H1 (cell line): ENCODE measurements at regions not wholly inside any gene's neighbourhood (a gene's known extent, or its start where the extent isn't known, plus 50 kb on each side); places are given as distances from the start of the nearest gene placed in this dataset.

Experiments
- CTCF ChIA-PET: fragments of 300-600 bp; sonication (Branson Sonifier 250); formaldehyde crosslinking; loops from one replicate; lab custom pipeline; 2021; ENCODE audit not compliant: partially characterized antibody; lab: Charles Lee
- POLR2A ChIA-PET: fragments of 300-600 bp; sonication (Branson Sonifier 250); formaldehyde crosslinking; loops from one replicate; lab custom pipeline; 2021; ENCODE audit warnings: inconsistent platforms; ENCODE audit not compliant: partially characterized antibody; lab: Charles Lee
- DNase-seq, 2 experiments: peaks; one replicate each; pipeline versions ENCODE4 v3.0.0 to v3.0.0-alpha.2; 2010 to 2022; ENCODE audit warnings: low spot score in 2 of 2, low read depth in 1 of 2, mixed read lengths in 1 of 2
- FAIRE-seq: peaks from 2 replicates; lab custom pipeline; 2011; peaks lifted over from hg19 to GRCh38; lab: Jason Lieb, UNC
- H2AFZ ChIP-seq: 2 replicates; pipeline ENCODE4 v1.8.1; 2012; ENCODE audit warnings: low read length, inconsistent platforms
- H2AK5ac ChIP-seq: 2 replicates; pipeline ENCODE4 v1.6.1; 2013; ENCODE audit warnings: low read depth, low read length
- H2BK120ac ChIP-seq: replicated peaks from 2 replicates; pipeline ENCODE3; 2013; ENCODE audit warnings: low read depth, low read length, inconsistent platforms
- H2BK12ac ChIP-seq: 2 replicates; pipeline ENCODE4 v1.6.1; 2013; ENCODE audit warnings: low read depth, low read length
- H2BK15ac ChIP-seq: 2 replicates; pipeline ENCODE4 v1.6.1; 2013; ENCODE audit warnings: low read length
- H2BK20ac ChIP-seq: 2 replicates; pipeline ENCODE4 v1.6.1; 2013; ENCODE audit warnings: low read length
- H2BK5ac ChIP-seq: 2 replicates; pipeline ENCODE4 v1.6.1; 2013; ENCODE audit warnings: low read depth, low read length
- H3K14ac ChIP-seq: 2 replicates; pipeline ENCODE4 v1.6.1; 2013; ENCODE audit warnings: inconsistent platforms; ENCODE audit not compliant: insufficient read length
- H3K18ac ChIP-seq: 2 replicates; pipeline ENCODE4 v1.6.1; 2013; ENCODE audit warnings: low read length; ENCODE audit errors: extremely low read depth
- H3K23ac ChIP-seq: 2 replicates; pipeline ENCODE4 v1.6.1; 2013; ENCODE audit warnings: inconsistent platforms; ENCODE audit not compliant: insufficient read length
- H3K23me2 ChIP-seq: 2 replicates; pipeline ENCODE4 v1.6.1; 2013; ENCODE audit warnings: low read depth, low read length
- H3K27ac ChIP-seq: 2 replicates; pipeline ENCODE4 v1.6.1; 2011; ENCODE audit warnings: low read depth, low read length, inconsistent platforms
- H3K27me3 ChIP-seq, 4 experiments: replicated peaks in 1 of 4; 1 replicate in 1 of 4; 2 replicates in 3 of 4; pipeline versions ENCODE4 v1.6.1 to v1.8.1; 2011 to 2013; ENCODE audit warnings: low read length in 3 of 4, mild to moderate bottlenecking in 3 of 4, inconsistent platforms in 2 of 4, mixed read lengths in 2 of 4, moderate library complexity in 1 of 4; ENCODE audit not compliant: control insufficient read depth in 3 of 4, insufficient read depth in 3 of 4; ENCODE audit errors: extremely low read depth in 1 of 4
- H3K36me3 ChIP-seq, 4 experiments: 2 replicates each; pipeline versions ENCODE4 v1.6.1 to v1.8.1; 2011 to 2013; ENCODE audit warnings: mild to moderate bottlenecking in 4 of 4, low read length in 3 of 4, moderate library complexity in 2 of 4, control low read depth in 1 of 4, inconsistent platforms in 1 of 4; ENCODE audit not compliant: insufficient read depth in 4 of 4, control insufficient read depth in 2 of 4
- H3K4ac ChIP-seq: replicated peaks from 2 replicates; pipeline ENCODE3; 2013; ENCODE audit warnings: low read length, low read depth, mixed read lengths, inconsistent platforms; ENCODE audit not compliant: insufficient read length
- H3K4me1 ChIP-seq, 4 experiments: replicated peaks in 1 of 4; 1 replicate in 1 of 4; 2 replicates in 3 of 4; pipeline versions ENCODE4 v1.6.1 to v1.8.1; 2011 to 2013; ENCODE audit warnings: low read length in 3 of 4, inconsistent platforms in 2 of 4, mixed read lengths in 1 of 4; ENCODE audit not compliant: insufficient read depth in 4 of 4, control insufficient read depth in 3 of 4
- H3K4me2 ChIP-seq, 2 experiments: 2 replicates each; pipeline versions ENCODE4 v1.6.1 to v1.8.1; 2011 to 2013; ENCODE audit warnings: low read depth in 2 of 2, low read length in 2 of 2, control low read depth in 1 of 2, inconsistent platforms in 1 of 2, mild to moderate bottlenecking in 1 of 2; ENCODE audit not compliant: insufficient read depth in 1 of 2
- H3K4me3 ChIP-seq, 4 experiments: fragments of 200-600, 300-600 bp in 1 of 4; sonication (generic), shearing (Covaris generic), sonication (Bioruptor Twin) in 1 of 4; 2 replicates each; pipeline versions ENCODE4 v1.5.1 to v1.8.1; 2011 to 2016; ENCODE audit warnings: low read length in 4 of 4, low read depth in 3 of 4, control low read depth in 2 of 4, inconsistent platforms in 2 of 4, mild to moderate bottlenecking in 2 of 4, mixed read lengths in 1 of 4, moderate library complexity in 1 of 4; ENCODE audit not compliant: insufficient read depth in 2 of 4; ENCODE audit errors: extremely low read depth in 1 of 4
- H3K56ac ChIP-seq: replicated peaks from 2 replicates; pipeline ENCODE3; 2013; ENCODE audit warnings: low read depth, mild to moderate bottlenecking, mixed read lengths, low read length, inconsistent platforms; ENCODE audit not compliant: insufficient read length
- H3K79me1 ChIP-seq: 2 replicates; pipeline ENCODE4 v1.6.1; 2013; ENCODE audit warnings: low read depth, low read length, control low read depth
- H3K79me2 ChIP-seq, 2 experiments: 2 replicates each; pipeline versions ENCODE4 v1.6.1 to v1.8.1; 2012 to 2013; ENCODE audit warnings: low read length in 2 of 2, mild to moderate bottlenecking in 2 of 2, inconsistent platforms in 1 of 2; ENCODE audit not compliant: insufficient read depth in 2 of 2, control insufficient read depth in 1 of 2
- H3K9ac ChIP-seq, 4 experiments: replicated peaks in 1 of 4; 1 replicate in 1 of 4; 2 replicates in 3 of 4; pipeline versions ENCODE4 v1.6.1 to v1.8.1; 2011 to 2013; ENCODE audit warnings: low read depth in 3 of 4, low read length in 3 of 4, control low read depth in 2 of 4, mild to moderate bottlenecking in 2 of 4, moderate library complexity in 2 of 4, inconsistent platforms in 1 of 4; ENCODE audit errors: extremely low read depth in 1 of 4
- H3K9me3 ChIP-seq, 2 experiments: 2 replicates each; pipeline versions ENCODE4 v1.6.1 to v1.8.1; 2012 to 2013; ENCODE audit warnings: mild to moderate bottlenecking in 2 of 2, moderate library complexity in 2 of 2, control low read depth in 1 of 2, inconsistent platforms in 1 of 2, low read depth in 1 of 2, low read length in 1 of 2, mixed read lengths in 1 of 2; ENCODE audit not compliant: insufficient read depth in 2 of 2
- H4K20me1 ChIP-seq, 2 experiments: replicated peaks in 1 of 2; 2 replicates each; pipeline versions ENCODE3 to v1.8.1; 2011 to 2013; ENCODE audit warnings: inconsistent platforms in 2 of 2, low read length in 2 of 2, mild to moderate bottlenecking in 1 of 2; ENCODE audit not compliant: insufficient read depth in 2 of 2, control insufficient read depth in 1 of 2
- H4K5ac ChIP-seq: 2 replicates; pipeline ENCODE4 v1.6.1; 2013; ENCODE audit warnings: low read length, low read depth, mixed read lengths, inconsistent platforms; ENCODE audit not compliant: insufficient read length
- H4K8ac ChIP-seq: 2 replicates; pipeline ENCODE4 v1.8.0; 2013; ENCODE audit warnings: mild to moderate bottlenecking, moderate library complexity, low read length, inconsistent platforms; ENCODE audit not compliant: insufficient read depth; ENCODE audit errors: extremely low read depth
- H4K91ac ChIP-seq: replicated peaks from 2 replicates; pipeline ENCODE3; 2013; ENCODE audit warnings: low read length, mixed read lengths, inconsistent platforms; ENCODE audit not compliant: insufficient read length
- HDAC6 ChIP-seq: IDR thresholded peaks from one replicate; pipeline ENCODE4 v1.7.1; 2012; ENCODE audit warnings: low read depth, mild to moderate bottlenecking, inconsistent platforms, low read length, moderate library complexity
- WGBS, 2 experiments: shearing (Covaris generic) in 1 of 2; methylation state at CpG; one replicate each; pipeline versions ENCODE4 v1.1.6 to v1.1.7; 2013 to 2015; ENCODE audit warnings: low lambda C conversion rate in 2 of 2, mixed read lengths in 2 of 2, inconsistent platforms in 1 of 2, low coverage in 1 of 2, missing lambda C conversion rate in 1 of 2; ENCODE audit not compliant: insufficient replicate concordance in 2 of 2, insufficient coverage in 1 of 2, insufficient read length in 1 of 2; ENCODE audit errors: extremely low coverage in 1 of 2, missing lambda C conversion rate in 1 of 2; 5-methylcytosine and 5-hydroxymethylcytosine counted together

DNA sequence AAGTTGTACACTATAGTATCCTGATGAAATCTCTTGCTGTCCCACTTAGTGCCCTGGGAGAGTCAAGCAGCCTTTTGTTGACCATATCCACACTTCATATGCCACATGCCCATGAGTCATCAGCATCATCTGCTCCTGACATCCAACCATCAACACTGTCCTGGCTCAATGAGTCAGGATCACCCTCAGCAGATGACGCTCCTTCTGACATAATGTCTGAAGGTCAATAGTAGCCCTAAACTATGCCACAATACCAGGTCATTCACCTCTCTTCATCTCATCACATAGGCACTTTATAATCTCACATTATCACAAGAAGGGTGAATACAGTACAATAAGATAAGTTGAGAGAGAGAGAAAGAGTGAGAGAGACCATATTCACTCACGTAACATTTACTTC is 369.0 kb upstream of the FAR2 start:
- no peak overlapping the region for H4K5ac ChIP-seq
- H3K79me1 ChIP-seq, result no peaks in the 10 kb centered on the region
- no peak overlapping the region for H2BK15ac ChIP-seq
- no peaks in the 10 kb centered on the region for H3K79me2 ChIP-seq
- no peak for TF ChIP-seq HDAC6
- H3K14ac ChIP-seq, result no peak overlapping the region
- no peak overlapping the region for H2BK120ac ChIP-seq
- no peak overlapping the region for H4K8ac ChIP-seq
- CTCF ChIA-PET, result no interaction called here
- H4K20me1 ChIP-seq, result no peaks in the 10 kb centered on the region
- no peak overlapping the region for H3K4me2 ChIP-seq
- 92% methylated on average over 2 of the region's 2 CpGs; no CpG with 5 or more reads in 1 of the 2 experiments for WGBS, 2 experiments
- H4K91ac ChIP-seq, result no peak overlapping the region
- H3K9me3 ChIP-seq, result no peaks in the 10 kb centered on the region
- no peaks in the 10 kb centered on the region for H3K4me1 ChIP-seq
- DNase-seq (no peak), FAIRE-seq (no peak)
- no peak overlapping the region for H3K18ac ChIP-seq
- H3K4ac ChIP-seq, result no peak overlapping the region
- H2BK20ac ChIP-seq, result no peak overlapping the region
- H2BK5ac ChIP-seq, result no peak overlapping the region
- H3K56ac ChIP-seq, result no peak overlapping the region
- no peak overlapping the region for H2AFZ ChIP-seq
- H3K23me2 ChIP-seq, result no peaks in the 10 kb centered on the region
- H2BK12ac ChIP-seq, result no peak overlapping the region
- no peak overlapping the region for H3K23ac ChIP-seq
- no peaks in the 10 kb centered on the region for H3K27me3 ChIP-seq
- no peak overlapping the region for H3K9ac ChIP-seq
- H3K4me3 ChIP-seq, result no peak overlapping the region
- POLR2A ChIA-PET, result no interaction called here
- no peak overlapping the region for H2AK5ac ChIP-seq
- H3K36me3 ChIP-seq, result no peaks in the 10 kb centered on the region
- no peak overlapping the region for H3K27ac ChIP-seq
